ENCODE measurements at regions not wholly inside any gene's neighbourhood (a gene's known extent, or its start where the extent isn't known, plus 50 kb on each side); places are given as distances from the start of the nearest gene placed in this dataset.

DNA sequence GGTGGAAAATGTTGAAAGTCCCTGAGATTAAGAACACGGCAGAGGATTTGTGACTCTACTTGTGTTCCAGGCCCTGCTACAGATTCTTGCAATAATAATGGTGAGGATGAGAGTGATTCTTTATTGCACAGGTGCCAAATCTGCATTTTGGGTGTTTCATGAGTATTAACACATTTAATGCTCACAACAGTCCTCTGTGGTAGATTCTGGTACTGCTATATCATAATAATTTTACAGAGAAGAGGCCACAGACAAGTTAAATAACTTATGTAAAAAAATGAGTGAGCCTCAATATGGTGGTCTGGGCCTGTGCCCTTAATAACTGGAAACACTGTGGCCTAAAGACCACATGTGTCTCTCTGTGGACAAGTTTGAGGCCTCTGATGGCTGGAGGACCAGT, 124.3 kb downstream of the C4orf33 start:
- Histone ChIP-seq H3K27ac (ENCODE audit: low read depth, low read length) (no peak overlapping the region), H3K27me3 (ENCODE audit: control insufficient read depth, insufficient read depth, low read length) (no peaks in the 10 kb centered on the region), H3K9me3 (ENCODE audit: control insufficient read depth, insufficient read depth, low read length) (no peaks in the 10 kb centered on the region), H3K4me1 (ENCODE audit: control insufficient read depth, insufficient read depth, low read length) (no peaks in the 10 kb centered on the region), H3K4me3 (ENCODE audit: low read depth, low read length) (no peak overlapping the region), H3K36me3 (ENCODE audit: control insufficient read depth, insufficient read depth, low read length) (no peaks in the 10 kb centered on the region)
- no CpG with 5 or more reads among the region's 1 CpG for WGBS (ENCODE audit: insufficient coverage)
- DNase-seq (ENCODE audit: low read depth in 4 of 6, low spot score in 6 of 6): no peak

DNA sequence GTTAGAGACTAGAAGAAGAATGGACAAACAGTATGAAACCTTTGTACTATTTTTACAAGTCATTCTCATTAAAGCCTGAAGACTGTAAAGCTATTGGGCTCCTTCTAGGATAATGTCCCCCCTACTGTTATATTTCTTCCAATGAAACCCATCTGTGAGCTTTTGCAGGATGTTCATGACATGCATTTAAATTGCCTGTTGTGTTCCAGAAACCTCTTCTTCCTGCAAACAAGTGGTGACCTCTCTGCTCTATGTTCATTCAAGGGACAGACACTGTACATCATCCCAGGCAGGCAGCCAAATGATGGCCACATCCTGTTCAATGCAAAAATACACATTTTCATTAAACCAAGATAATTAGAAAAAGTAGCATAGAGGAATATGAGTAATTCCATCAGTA, 128.0 kb downstream of the C4orf33 start:
- H3K4me3 ChIP-seq (ENCODE audit: low read depth, low read length): no peak overlapping the region
- DNase-seq (ENCODE audit: low read depth in 4 of 6, low spot score in 6 of 6): peak in 2 of 6 donors; percentile 44 to 91
- no peaks in the 10 kb centered on the region for H3K9me3 ChIP-seq (ENCODE audit: control insufficient read depth, insufficient read depth, low read length)
- no peaks in the 10 kb centered on the region for H3K36me3 ChIP-seq (ENCODE audit: control insufficient read depth, insufficient read depth, low read length)
- no peaks in the 10 kb centered on the region for H3K27me3 ChIP-seq (ENCODE audit: control insufficient read depth, insufficient read depth, low read length)
- no peaks in the 10 kb centered on the region for H3K4me1 ChIP-seq (ENCODE audit: control insufficient read depth, insufficient read depth, low read length)
- no peak overlapping the region for H3K27ac ChIP-seq (ENCODE audit: low read depth, low read length)

DNA sequence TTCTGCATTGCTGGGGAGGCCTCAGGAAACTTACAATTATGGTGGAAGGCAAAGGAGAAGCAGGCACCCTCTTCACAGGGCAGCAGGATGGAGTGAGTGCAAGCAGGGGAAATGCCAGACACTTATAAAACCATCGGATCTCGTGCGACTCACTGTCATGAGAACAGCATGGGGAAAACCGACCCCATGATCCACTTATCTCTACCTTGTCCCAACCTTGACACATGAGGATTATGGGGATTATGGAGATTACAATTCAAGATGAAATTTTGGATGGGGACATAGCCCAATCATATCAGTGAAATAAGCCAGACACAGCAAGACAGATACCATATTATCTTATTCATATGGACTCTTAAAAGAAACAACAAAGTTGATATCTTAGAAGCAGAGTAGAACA, 134.9 kb downstream of the C4orf33 start:
- Histone ChIP-seq H3K9me3 (ENCODE audit: control insufficient read depth, insufficient read depth, low read length) (no peaks in the 10 kb centered on the region), H3K4me3 (ENCODE audit: low read depth, low read length) (no peak overlapping the region), H3K4me1 (ENCODE audit: control insufficient read depth, insufficient read depth, low read length) (no peaks in the 10 kb centered on the region), H3K27ac (ENCODE audit: low read depth, low read length) (no peak overlapping the region), H3K36me3 (ENCODE audit: control insufficient read depth, insufficient read depth, low read length) (no peaks in the 10 kb centered on the region), H3K27me3 (ENCODE audit: control insufficient read depth, insufficient read depth, low read length) (no peaks in the 10 kb centered on the region)
- DNase-seq (ENCODE audit: low read depth in 4 of 6, low spot score in 6 of 6): no peak
- WGBS (ENCODE audit: insufficient coverage): no CpG with 5 or more reads among the region's 4 CpGs

DNA sequence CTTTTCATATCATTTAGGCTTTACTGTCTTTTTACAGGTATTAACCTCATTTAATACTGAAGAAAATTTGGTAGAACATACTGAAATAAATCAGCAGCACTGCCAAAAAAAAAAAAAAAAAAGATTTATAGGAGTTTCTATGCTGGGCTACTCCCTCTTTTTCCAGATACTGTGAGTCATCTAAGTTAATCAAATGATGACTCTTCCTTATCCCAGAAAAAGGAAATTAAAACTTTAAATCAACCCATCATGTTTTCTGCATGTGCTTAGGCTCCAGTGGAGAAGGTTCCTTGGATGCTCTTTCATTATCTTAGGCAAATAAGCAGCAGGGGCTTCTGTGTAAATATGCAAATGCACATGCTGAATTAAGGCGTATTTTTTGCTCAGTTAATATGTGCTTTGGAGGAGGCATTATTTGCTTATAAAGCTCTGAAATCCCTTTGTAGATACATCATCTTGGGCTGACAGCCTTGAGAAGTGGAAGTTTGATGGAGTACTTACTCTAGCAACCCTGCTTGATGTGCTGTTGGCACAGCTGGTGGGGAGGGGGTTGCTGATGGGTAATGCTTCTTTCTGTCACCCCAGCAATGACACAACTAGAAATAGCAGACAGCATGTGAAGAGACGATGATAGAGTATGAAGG, 136.1 kb downstream of the C4orf33 start:
- no peaks in the 10 kb centered on the region for H3K27me3 ChIP-seq (ENCODE audit: control insufficient read depth, insufficient read depth, low read length)
- no peaks in the 10 kb centered on the region for H3K9me3 ChIP-seq (ENCODE audit: control insufficient read depth, insufficient read depth, low read length)
- no peak overlapping the region for H3K4me3 ChIP-seq (ENCODE audit: low read depth, low read length)
- no peaks in the 10 kb centered on the region for H3K4me1 ChIP-seq (ENCODE audit: control insufficient read depth, insufficient read depth, low read length)
- H3K27ac ChIP-seq (ENCODE audit: low read depth, low read length): no peak overlapping the region
- 55% methylated on average over 2 of the region's 2 CpGs for WGBS (ENCODE audit: insufficient coverage)
- no peaks in the 10 kb centered on the region for H3K36me3 ChIP-seq (ENCODE audit: control insufficient read depth, insufficient read depth, low read length)
- peak in 1 of 6 donors; percentile 76 for DNase-seq (ENCODE audit: low read depth in 4 of 6, low spot score in 6 of 6)

DNA sequence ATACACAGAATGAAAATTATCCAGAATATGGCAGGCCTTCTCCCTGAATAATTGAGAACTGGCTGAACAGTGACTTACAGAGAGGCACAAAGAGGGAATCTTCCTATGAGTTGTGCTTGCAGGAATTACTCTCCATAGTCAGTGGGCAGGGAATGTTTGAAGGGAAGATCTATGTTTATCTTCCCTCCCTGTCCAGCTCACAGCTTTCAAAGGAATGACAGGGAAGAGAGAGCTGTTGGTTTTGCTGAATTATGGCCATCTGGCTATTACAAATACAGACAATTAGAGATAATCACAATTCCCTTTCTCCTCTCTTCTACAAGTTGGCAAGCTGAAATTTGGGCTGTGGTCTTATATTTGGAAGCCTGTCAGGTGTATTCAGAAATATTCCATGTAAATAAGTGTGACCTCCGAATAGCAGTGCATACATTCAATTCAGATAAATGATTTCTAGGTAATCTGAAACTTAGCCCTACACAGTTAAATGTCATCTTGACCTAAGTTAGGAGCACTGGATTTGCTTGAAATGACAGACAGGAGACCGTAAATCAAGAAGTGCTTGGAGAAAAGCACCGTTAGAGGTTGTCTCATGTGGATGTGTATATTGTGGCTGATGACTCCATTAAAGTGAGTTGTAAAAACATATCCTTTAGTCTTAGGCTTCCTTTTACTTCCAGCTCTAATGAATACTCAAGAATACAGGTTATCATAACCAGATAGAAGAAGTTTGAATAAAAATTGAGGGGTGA, 136.8 kb downstream of the C4orf33 start:
- Histone ChIP-seq H3K4me3 (ENCODE audit: low read depth, low read length) (no peak overlapping the region), H3K4me1 (ENCODE audit: control insufficient read depth, insufficient read depth, low read length) (no peaks in the 10 kb centered on the region), H3K27me3 (ENCODE audit: control insufficient read depth, insufficient read depth, low read length) (no peaks in the 10 kb centered on the region), H3K27ac (ENCODE audit: low read depth, low read length) (no peak overlapping the region), H3K36me3 (ENCODE audit: control insufficient read depth, insufficient read depth, low read length) (no peaks in the 10 kb centered on the region), H3K9me3 (ENCODE audit: control insufficient read depth, insufficient read depth, low read length) (no peaks in the 10 kb centered on the region)
- WGBS (ENCODE audit: insufficient coverage): no CpG with 5 or more reads among the region's 3 CpGs
- DNase-seq (ENCODE audit: low read depth in 4 of 6, low spot score in 6 of 6): no peak

DNA sequence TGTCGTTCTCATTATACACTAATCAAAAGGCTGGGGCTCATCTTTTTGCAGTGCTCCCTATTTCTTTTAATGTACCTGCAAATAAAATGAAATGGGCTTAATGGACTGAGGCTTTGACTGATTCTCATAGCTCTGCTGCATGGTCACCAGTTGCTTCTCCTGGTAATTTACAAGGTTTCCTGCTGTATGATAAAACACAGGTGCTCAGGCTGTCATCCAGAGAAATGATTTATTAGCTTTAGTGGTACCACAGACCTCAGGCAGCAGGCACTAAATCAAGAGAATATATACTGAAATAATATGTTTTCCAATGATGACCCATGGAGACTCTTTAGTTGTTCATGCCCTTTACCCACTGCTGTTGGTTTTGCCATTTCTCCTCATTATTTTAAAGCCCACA, 137.7 kb downstream of the C4orf33 start:
- Histone ChIP-seq H3K9me3 (ENCODE audit: control insufficient read depth, insufficient read depth, low read length) (no peaks in the 10 kb centered on the region), H3K36me3 (ENCODE audit: control insufficient read depth, insufficient read depth, low read length) (no peaks in the 10 kb centered on the region), H3K27ac (ENCODE audit: low read depth, low read length) (no peak overlapping the region), H3K27me3 (ENCODE audit: control insufficient read depth, insufficient read depth, low read length) (no peaks in the 10 kb centered on the region), H3K4me1 (ENCODE audit: control insufficient read depth, insufficient read depth, low read length) (no peaks in the 10 kb centered on the region), H3K4me3 (ENCODE audit: low read depth, low read length) (no peak overlapping the region)
- WGBS (ENCODE audit: insufficient coverage): no CpG with 5 or more reads among the region's 1 CpG
- peak in 1 of 6 donors; percentile 24 for DNase-seq (ENCODE audit: low read depth in 4 of 6, low spot score in 6 of 6)

DNA sequence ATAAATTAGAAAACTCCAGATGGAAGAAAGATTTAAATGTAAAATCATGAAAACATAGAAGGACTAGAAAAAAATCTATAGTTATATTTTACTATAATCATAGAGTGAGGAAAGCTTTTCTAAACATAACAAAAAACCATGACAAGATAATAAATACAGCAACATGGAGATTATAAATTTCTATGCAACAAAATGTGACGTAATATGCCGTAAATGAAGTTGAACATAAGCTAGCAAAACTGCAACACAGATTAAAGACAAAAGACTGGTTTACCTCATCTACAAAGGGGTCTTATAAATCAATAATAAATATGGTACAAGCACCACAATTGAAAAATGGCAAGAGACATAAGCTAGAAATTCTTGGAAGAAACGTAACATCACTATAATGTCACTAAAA, 140.4 kb downstream of the C4orf33 start:
- no peaks in the 10 kb centered on the region for H3K27me3 ChIP-seq (ENCODE audit: control insufficient read depth, insufficient read depth, low read length)
- H3K4me3 ChIP-seq (ENCODE audit: low read depth, low read length): no peak overlapping the region
- no CpG with 5 or more reads among the region's 3 CpGs for whole genome bisulfite sequencing (ENCODE audit: insufficient coverage)
- no peaks in the 10 kb centered on the region for H3K9me3 ChIP-seq (ENCODE audit: control insufficient read depth, insufficient read depth, low read length)
- no peak for DNase-seq (ENCODE audit: low read depth in 4 of 6, low spot score in 6 of 6)
- H3K27ac ChIP-seq (ENCODE audit: low read depth, low read length): no peak overlapping the region
- H3K36me3 ChIP-seq (ENCODE audit: control insufficient read depth, insufficient read depth, low read length): no peaks in the 10 kb centered on the region
- no peaks in the 10 kb centered on the region for H3K4me1 ChIP-seq (ENCODE audit: control insufficient read depth, insufficient read depth, low read length)

DNA sequence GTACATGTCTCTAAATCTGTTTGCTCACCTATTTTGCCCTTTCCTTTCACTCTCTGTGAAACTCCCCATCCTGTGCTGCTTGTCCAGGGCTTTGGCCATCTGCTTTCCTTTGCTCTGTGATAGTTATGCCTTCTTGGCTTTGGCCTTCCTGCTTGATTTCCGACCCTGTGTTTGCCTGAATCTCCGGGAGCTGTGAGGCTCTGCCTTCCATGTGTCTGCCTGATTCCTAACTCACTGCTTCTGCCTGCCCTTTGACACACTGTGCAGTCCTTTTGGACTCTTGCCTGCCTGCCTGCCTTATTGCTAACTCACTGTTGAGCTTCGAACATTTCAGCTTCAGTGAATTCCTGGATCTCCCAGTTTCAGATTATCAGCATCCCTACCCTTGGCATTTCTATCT, 143.1 kb downstream of the C4orf33 start:
- peak in 1 of 6 donors; percentile 60 for DNase-seq (ENCODE audit: low read depth in 4 of 6, low spot score in 6 of 6)
- Histone ChIP-seq H3K4me1 (ENCODE audit: control insufficient read depth, insufficient read depth, low read length) (no peaks in the 10 kb centered on the region), H3K9me3 (ENCODE audit: control insufficient read depth, insufficient read depth, low read length) (no peaks in the 10 kb centered on the region), H3K4me3 (ENCODE audit: low read depth, low read length) (no peak overlapping the region), H3K27me3 (ENCODE audit: control insufficient read depth, insufficient read depth, low read length) (no peaks in the 10 kb centered on the region), H3K27ac (ENCODE audit: low read depth, low read length) (peak overlapping the region; percentile 30), H3K36me3 (ENCODE audit: control insufficient read depth, insufficient read depth, low read length) (no peaks in the 10 kb centered on the region)
- 49% methylated on average over 3 of the region's 3 CpGs for WGBS (ENCODE audit: insufficient coverage)

DNA sequence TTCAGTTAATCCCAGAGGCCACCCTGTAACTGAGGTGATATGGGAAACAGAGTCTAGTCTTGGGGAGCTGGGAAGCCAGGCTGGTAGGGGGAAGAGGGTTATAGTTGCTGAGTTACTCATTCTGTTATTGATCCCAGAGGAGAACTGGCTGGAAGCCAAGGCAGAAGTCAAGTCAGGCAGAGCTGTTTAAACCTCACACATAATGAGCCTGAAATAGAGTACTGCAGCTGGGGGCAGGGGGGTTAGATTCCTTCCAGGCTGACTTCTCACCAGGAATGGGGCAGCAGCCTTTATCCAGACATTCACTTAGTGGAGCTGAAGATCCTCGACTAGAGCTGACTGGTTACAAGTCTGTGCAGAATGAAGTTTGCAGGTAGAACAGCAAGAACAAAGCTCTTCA, 144.9 kb downstream of the C4orf33 start:
- Histone ChIP-seq H3K27me3 (ENCODE audit: control insufficient read depth, insufficient read depth, low read length) (no peaks in the 10 kb centered on the region), H3K27ac (ENCODE audit: low read depth, low read length) (no peak overlapping the region), H3K36me3 (ENCODE audit: control insufficient read depth, insufficient read depth, low read length) (no peaks in the 10 kb centered on the region), H3K4me3 (ENCODE audit: low read depth, low read length) (no peak overlapping the region), H3K9me3 (ENCODE audit: control insufficient read depth, insufficient read depth, low read length) (no peaks in the 10 kb centered on the region), H3K4me1 (ENCODE audit: control insufficient read depth, insufficient read depth, low read length) (no peaks in the 10 kb centered on the region)
- DNase-seq (ENCODE audit: low read depth in 4 of 6, low spot score in 6 of 6): peak in 1 of 6 donors; percentile 79
- no CpG with 5 or more reads among the region's 1 CpG for WGBS (ENCODE audit: insufficient coverage)

DNA sequence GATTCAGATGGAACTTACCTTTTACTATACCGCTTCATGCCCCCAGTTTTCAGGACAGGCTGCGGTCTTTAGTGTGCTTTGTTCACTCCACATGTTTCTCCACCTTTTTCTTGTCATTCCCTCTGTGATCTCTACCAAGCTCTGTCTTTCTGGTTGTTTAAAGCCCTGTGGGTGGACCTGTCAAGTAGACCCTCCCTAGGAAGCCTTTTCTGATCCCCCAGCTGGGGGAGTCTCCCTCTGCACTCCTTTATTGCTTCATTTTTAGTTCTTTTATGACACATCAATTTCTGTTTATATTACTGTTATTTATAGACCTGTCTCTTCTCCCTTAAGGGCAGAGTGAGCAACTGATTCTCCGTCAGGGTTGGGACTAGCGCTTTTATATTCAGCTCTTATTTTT, 150.2 kb downstream of the C4orf33 start:
- H3K9me3 ChIP-seq (ENCODE audit: control insufficient read depth, insufficient read depth, low read length): no peaks in the 10 kb centered on the region
- no peak overlapping the region for H3K27ac ChIP-seq (ENCODE audit: low read depth, low read length)
- no peaks in the 10 kb centered on the region for H3K27me3 ChIP-seq (ENCODE audit: control insufficient read depth, insufficient read depth, low read length)
- peak in 1 of 6 donors; percentile 9 for DNase-seq (ENCODE audit: low read depth in 4 of 6, low spot score in 6 of 6)
- no peak overlapping the region for H3K4me3 ChIP-seq (ENCODE audit: low read depth, low read length)
- H3K36me3 ChIP-seq (ENCODE audit: control insufficient read depth, insufficient read depth, low read length): no peaks in the 10 kb centered on the region
- no CpG with 5 or more reads among the region's 4 CpGs for WGBS (ENCODE audit: insufficient coverage)
- H3K4me1 ChIP-seq (ENCODE audit: control insufficient read depth, insufficient read depth, low read length): no peaks in the 10 kb centered on the region

Measured in spinal cord (tissue), 9 donors.